Adrenal gland (tissue), 9 donors: ENCODE measurements at regions not wholly inside any gene's neighbourhood (a gene's known extent, or its start where the extent isn't known, plus 50 kb on each side); places are given as distances from the start of the nearest gene placed in this dataset.

Source experiments
- DNase-seq, 7 donors: peaks; one replicate each; pipeline ENCODE4 v3.0.0-alpha.2; 2019 to 2020
- H3K27ac ChIP-seq, 5 donors: fragments of 200-600 bp; sonication (generic) in 4 of 5; 1 replicate in 3 of 5; 2 replicates in 2 of 5; pipeline versions ENCODE4 v1.5.1 to v1.8.0; 2016 to 2020; ENCODE audit warnings: mild to moderate bottlenecking in 1 of 5
- H3K27me3 ChIP-seq: fragments of 200-600 bp; 2 replicates; pipeline ENCODE4 v1.8.0; 2021
- H3K36me3 ChIP-seq, 2 donors: fragments of 200-600 bp; replicated peaks in 1 of 2; 1 replicate in 1 of 2; 2 replicates in 1 of 2; pipeline versions ENCODE4 v1.5.1 to v1.8.0; 2018 to 2022
- H3K4me1 ChIP-seq, 2 donors: fragments of 200-600 bp; replicated peaks in 1 of 2; 1 replicate in 1 of 2; 2 replicates in 1 of 2; pipeline versions ENCODE4 v1.5.1 to v1.8.0; 2018 to 2021
- H3K4me3 ChIP-seq, 4 donors: fragments of 200-600 bp; sonication (generic) in 3 of 4; one replicate each; pipeline ENCODE4 v1.5.1; 2016 to 2018
- H3K9me3 ChIP-seq, 3 donors: fragments of 200-600 bp; sonication (generic) in 1 of 3; replicated peaks in 1 of 3; 1 replicate in 2 of 3; 2 replicates in 1 of 3; pipeline versions ENCODE4 v1.5.1 to v1.8.0; 2016 to 2021
- POLR2A ChIP-seq, 2 donors: fragments of 450-650 bp; IDR thresholded peaks; one replicate each; pipeline ENCODE4 v1.6.1; 2017; ENCODE audit warnings: antibody characterized with exemption in 2 of 2, mild to moderate bottlenecking in 2 of 2, moderate library complexity in 1 of 2
- WGBS, 4 donors: extraction: QIAGEN DNeasy Blood & Tissue Kit in 2 of 4; methylation state at CpG; one replicate each; pipeline versions ENCODE4 v1.1.5 to v1.1.7; 2013 to 2017; 5-methylcytosine and 5-hydroxymethylcytosine counted together
- intact Hi-C, 2 donors: fragments of 100-400 bp; cut with DNase I; formaldehyde crosslinking; loops; one replicate each; pipeline versions ENCODE4 v1.14.1 to v1.15.0; 2022 to 2023
- TF ChIP-seq, protein P1 (sequence below), 6 experiments: fragments of 450-650 bp in 4 of 6; fragments of 200-600 bp in 2 of 6; sonication (generic) in 1 of 6; IDR thresholded peaks; 1 replicate in 5 of 6; 2 replicates in 1 of 6; pipeline versions ENCODE4 v1.5.1 to v1.8.0; 2016 to 2021; ENCODE audit warnings: antibody characterized with exemption in 6 of 6, mild to moderate bottlenecking in 2 of 6, moderate library complexity in 1 of 6
- donor health status: healthy with polysubstance abuse.
- donor health status: Bipolar disorder and iron deficiency.
- donor health status: DM: yes; HTN: yes; CAD: no.
- donor health status: DM: no; HTN: no; CAD: no.
- donor health status: DM: no; HTN: no; CAD: no.

DNA sequence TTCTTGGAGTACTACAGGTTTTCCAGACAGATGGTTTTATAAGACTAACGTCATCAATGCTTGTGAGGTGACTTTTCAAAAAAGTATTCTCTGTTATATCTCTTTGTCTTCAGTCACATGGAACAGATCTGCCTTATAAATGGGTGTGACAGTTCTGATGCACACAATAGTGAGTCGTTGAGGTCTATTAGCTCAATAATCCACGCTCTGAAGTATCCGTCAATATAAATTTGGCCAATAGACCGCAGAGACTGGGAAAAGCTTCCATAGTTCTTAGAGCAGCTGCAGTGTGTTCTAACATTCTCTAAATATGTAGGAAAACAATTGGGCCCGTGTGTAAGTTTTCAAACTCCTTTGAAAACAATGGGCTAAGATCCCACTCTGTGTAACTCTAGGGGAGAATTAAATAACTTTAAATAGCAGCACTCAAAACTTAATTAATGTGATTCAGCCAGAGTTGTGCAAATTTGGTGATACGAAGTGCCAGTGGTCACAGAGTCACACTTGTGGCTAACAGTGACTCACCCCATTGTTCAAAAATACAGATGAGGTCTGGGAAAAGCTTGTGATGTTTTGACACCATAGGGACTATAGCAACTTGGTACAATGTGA, 316.0 kb downstream of the LMO4 start:
- Histone ChIP-seq H3K27ac (no peak overlapping the region), H3K27me3 (no peaks in the 10 kb centered on the region), H3K4me3 (no peak overlapping the region), H3K4me1 (no peaks in the 10 kb centered on the region), H3K36me3 (no peaks in the 10 kb centered on the region), H3K9me3 (no peaks in the 10 kb centered on the region)
- 73 to 77% (median 76%) methylated on average over 7 of the region's 7 CpGs for WGBS, 4 donors
- intact Hi-C loops, result no loop called here
- TF ChIP-seq POLR2A (IDR thresholded peaks at IDR 0.05), result no peak
- TF ChIP-seq, protein P1, sequence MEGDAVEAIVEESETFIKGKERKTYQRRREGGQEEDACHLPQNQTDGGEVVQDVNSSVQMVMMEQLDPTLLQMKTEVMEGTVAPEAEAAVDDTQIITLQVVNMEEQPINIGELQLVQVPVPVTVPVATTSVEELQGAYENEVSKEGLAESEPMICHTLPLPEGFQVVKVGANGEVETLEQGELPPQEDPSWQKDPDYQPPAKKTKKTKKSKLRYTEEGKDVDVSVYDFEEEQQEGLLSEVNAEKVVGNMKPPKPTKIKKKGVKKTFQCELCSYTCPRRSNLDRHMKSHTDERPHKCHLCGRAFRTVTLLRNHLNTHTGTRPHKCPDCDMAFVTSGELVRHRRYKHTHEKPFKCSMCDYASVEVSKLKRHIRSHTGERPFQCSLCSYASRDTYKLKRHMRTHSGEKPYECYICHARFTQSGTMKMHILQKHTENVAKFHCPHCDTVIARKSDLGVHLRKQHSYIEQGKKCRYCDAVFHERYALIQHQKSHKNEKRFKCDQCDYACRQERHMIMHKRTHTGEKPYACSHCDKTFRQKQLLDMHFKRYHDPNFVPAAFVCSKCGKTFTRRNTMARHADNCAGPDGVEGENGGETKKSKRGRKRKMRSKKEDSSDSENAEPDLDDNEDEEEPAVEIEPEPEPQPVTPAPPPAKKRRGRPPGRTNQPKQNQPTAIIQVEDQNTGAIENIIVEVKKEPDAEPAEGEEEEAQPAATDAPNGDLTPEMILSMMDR (IDR thresholded peaks at IDR 0.05), result no peak
- no peak for DNase-seq

DNA sequence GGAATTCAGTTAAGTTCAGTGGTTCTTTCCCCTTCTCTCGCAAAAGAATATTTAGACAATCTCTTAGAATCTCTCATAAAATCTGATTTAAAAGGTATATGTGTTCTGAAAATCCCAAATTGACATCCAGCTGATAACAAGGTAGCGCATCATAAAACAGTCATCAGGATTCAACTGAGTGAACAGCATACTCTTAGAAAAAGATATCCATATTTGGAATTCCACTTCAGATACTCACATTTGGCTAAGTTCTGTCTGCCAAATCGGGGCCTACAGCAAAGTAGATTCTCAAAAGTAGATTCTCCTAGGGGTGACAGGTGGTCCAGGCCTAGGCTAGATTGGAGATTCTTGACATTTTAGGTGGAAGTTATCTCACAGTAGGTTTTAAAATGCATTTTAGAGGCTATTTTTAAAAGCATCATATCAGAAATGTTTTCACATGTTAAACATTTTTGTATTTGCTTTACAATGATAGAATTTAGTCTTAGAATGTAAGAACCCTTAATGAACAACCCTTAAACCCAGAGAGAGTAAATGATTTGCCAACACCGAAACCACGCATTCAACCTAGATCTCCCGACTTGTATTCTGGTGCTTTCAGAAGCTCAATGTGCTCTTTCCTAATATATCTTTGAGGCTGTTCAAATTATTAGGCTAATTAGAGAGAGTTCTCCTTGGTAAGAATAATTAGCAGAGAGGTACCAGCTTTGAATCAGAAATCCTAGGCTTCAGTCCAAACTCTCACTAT, 318.9 kb downstream of the LMO4 start:
- Histone ChIP-seq H3K27me3 (no peaks in the 10 kb centered on the region), H3K36me3 (no peaks in the 10 kb centered on the region), H3K27ac (no peak overlapping the region), H3K4me1 (no peaks in the 10 kb centered on the region), H3K9me3 (no peaks in the 10 kb centered on the region), H3K4me3 (no peak overlapping the region)
- WGBS, 4 donors, result 89 to 93% (median 92%) methylated on average over 6 of the region's 6 CpGs
- TF ChIP-seq POLR2A (IDR thresholded peaks at IDR 0.05), result no peak
- TF ChIP-seq, protein P1 (IDR thresholded peaks at IDR 0.05), result no peak
- intact Hi-C loops, result no loop called here
- DNase-seq, result no peak

DNA sequence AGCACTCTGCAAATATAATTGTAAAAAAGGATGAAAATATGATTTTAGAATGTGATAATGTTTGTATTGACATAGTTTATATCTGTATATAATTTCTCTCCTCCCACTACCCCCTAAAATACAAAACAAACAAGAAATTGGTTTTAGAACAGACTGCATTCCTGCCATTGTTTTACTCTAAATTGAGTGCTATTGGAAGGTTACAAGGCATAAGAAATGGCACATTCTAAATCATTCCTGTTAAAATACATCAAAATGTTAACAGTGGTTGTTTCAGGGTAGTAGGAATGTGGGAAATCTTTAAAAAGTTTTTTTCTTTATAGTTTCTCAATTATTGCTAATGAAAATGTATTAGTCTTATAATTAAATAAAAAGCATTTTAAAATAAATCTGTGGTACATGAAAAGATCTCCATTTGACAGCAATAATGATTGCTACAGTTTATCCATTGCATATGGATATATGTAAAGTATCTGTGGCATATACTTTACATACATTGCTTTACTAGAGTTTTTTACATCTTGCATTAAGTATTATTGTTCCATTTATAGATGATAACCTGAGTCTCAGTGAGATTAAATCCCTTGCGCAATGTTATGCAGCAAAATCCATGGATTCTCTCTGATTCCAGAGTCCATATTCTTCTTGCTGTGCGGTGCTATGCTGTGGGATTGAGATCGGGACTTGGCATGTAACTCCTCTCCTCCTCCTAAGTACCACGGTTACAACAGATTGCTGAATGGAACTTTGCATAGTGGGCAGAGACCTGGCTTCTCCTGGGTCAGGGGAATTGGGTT, 319.8 kb downstream of the LMO4 start:
- Histone ChIP-seq H3K4me1 (no peaks in the 10 kb centered on the region), H3K27ac (no peak overlapping the region), H3K4me3 (no peak overlapping the region), H3K36me3 (no peaks in the 10 kb centered on the region), H3K27me3 (no peaks in the 10 kb centered on the region), H3K9me3 (no peaks in the 10 kb centered on the region)
- 88 to 94% (median 93%) methylated on average over 4 of the region's 4 CpGs for WGBS, 4 donors
- no peak for DNase-seq
- intact Hi-C loops, result no loop called here
- TF ChIP-seq, protein P1 (IDR thresholded peaks at IDR 0.05), result no peak
- TF ChIP-seq POLR2A (IDR thresholded peaks at IDR 0.05), result no peak

DNA sequence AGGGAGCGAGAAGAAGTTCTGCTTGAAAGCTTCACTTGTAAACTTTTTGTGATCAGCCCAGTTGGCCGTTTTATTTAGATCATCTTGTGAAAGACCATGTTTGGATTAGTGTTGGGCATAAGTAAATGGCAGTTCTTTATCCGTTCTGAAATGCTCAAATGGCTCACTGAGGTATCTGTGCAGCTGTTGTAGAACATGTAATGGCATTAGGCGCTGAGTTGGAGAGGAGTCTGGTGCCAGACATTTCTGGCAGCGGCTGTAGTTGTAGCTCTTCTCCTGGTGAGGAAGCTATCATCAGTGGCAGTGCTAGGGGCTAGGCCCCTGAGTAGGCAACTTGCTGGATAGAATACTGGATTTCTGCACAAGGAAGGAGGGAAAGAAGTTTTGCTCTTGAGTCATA, 321.6 kb downstream of the LMO4 start:
- H3K4me3 ChIP-seq, result no peak overlapping the region
- TF ChIP-seq, protein P1 (IDR thresholded peaks at IDR 0.05), result no peak
- TF ChIP-seq POLR2A (IDR thresholded peaks at IDR 0.05), result no peak
- no peaks in the 10 kb centered on the region for H3K27me3 ChIP-seq
- H3K27ac ChIP-seq, result no peak overlapping the region
- 80 to 92% (median 88%) methylated on average over 5 of the region's 5 CpGs for WGBS, 4 donors
- H3K36me3 ChIP-seq, result no peaks in the 10 kb centered on the region
- no peak for DNase-seq
- intact Hi-C loops, result no loop called here
- no peaks in the 10 kb centered on the region for H3K4me1 ChIP-seq
- no peaks in the 10 kb centered on the region for H3K9me3 ChIP-seq
